ENCODE measurements at regions not wholly inside any gene's neighbourhood (a gene's known extent, or its start where the extent isn't known, plus 50 kb on each side); places are given as distances from the start of the nearest gene placed in this dataset.

DNA sequence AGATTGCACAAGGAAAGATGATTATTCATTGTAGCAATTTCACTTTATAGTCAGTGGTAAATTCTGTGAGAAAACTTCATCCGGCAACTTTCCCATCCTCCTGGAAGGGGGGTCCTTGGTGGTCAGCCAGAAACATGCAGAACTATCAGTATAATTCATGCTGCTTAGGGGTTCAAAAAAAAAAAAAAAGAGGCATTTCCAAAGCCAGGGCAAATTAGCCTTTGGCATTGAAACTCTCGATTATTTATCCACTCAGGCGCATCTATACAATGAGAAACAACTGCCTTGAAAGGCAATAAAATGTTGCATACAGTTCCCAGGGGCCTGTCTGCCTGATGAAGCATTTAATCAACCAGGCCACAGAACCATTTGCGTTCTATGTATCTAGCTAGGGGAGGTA is 263.3 kb downstream of the TMEM167A start:
- in situ Hi-C loops (cut with MboI; ENCODE audit: low pct_unique_long_range_greater_than_20kb, low sequenced_read_pairs, unreplicated experiment) = no loop called here
- TF ChIP-seq CTCF (IDR thresholded peaks at IDR 0.05; ENCODE audit: extremely low read depth, insufficient read depth, missing control alignments) = no peak
- DNase-seq (ENCODE audit: low spot score) = no peak

GRCh38 chr5:82812575-82812974 is 264.6 kb downstream of the TMEM167A start:
- TF ChIP-seq CTCF (IDR thresholded peaks at IDR 0.05; ENCODE audit: extremely low read depth, insufficient read depth, missing control alignments) = no peak
- DNase-seq (ENCODE audit: low spot score) = no peak
- in situ Hi-C loops (cut with MboI; ENCODE audit: low pct_unique_long_range_greater_than_20kb, low sequenced_read_pairs, unreplicated experiment) = no loop called here

GRCh38 chr5:82811490-82811889 is 265.7 kb downstream of the TMEM167A start:
- DNase-seq (ENCODE audit: low spot score) = no peak
- TF ChIP-seq CTCF (IDR thresholded peaks at IDR 0.05; ENCODE audit: extremely low read depth, insufficient read depth, missing control alignments) = no peak
- in situ Hi-C loops (cut with MboI; ENCODE audit: low pct_unique_long_range_greater_than_20kb, low sequenced_read_pairs, unreplicated experiment) = no loop called here

GRCh38 chr5:82809420-82810143 is 267.6 kb downstream of the TMEM167A start:
- TF ChIP-seq CTCF (IDR thresholded peaks at IDR 0.05; ENCODE audit: extremely low read depth, insufficient read depth, missing control alignments) = no peak
- DNase-seq (ENCODE audit: low spot score) = no peak
- in situ Hi-C loops (cut with MboI; ENCODE audit: low pct_unique_long_range_greater_than_20kb, low sequenced_read_pairs, unreplicated experiment) = no loop called here

DNA sequence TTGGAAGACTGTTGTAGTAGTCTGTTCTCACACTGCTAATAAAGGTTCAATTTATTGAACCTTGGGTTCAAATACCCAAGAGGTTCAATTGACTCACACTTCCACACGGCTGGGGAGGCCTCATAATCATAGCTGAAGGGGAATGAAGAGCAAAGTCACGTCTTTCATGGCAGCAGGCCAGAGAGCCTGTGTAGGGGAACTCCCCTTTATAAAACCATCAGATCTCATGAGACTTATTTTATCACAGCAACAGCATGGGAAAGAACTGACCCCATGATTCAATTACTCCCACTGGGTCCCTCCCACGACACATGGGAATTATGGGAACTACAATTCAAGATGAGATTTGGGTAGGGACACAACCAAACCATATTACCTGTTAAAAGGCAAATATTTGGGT is 268.2 kb downstream of the TMEM167A start:
- in situ Hi-C loops (cut with MboI; ENCODE audit: low pct_unique_long_range_greater_than_20kb, low sequenced_read_pairs, unreplicated experiment) = no loop called here
- no peak for TF ChIP-seq CTCF (IDR thresholded peaks at IDR 0.05; ENCODE audit: extremely low read depth, insufficient read depth, missing control alignments)
- DNase-seq (ENCODE audit: low spot score) = no peak

DNA sequence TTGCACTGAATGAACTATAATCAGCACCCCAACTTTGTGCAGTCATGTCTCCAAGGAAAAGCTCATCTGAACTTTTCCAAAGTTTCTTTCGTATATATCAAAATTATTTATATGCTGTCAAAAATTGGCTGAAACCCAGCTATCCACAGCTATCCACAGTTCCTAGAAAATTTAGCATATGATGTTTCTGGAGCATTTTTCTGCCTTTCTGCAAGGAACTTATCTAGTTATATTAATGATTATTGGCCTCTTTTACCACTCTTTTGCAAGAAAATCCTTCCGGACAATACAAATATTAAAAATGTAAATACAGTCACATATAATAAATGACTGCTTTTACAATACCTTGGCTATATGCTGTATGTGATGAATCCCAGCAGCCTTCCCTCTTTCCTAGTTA is 270.2 kb downstream of the TMEM167A start:
- TF ChIP-seq CTCF (IDR thresholded peaks at IDR 0.05; ENCODE audit: extremely low read depth, insufficient read depth, missing control alignments) = no peak
- no peak for DNase-seq (ENCODE audit: low spot score)
- in situ Hi-C loops (cut with MboI; ENCODE audit: low pct_unique_long_range_greater_than_20kb, low sequenced_read_pairs, unreplicated experiment) = no loop called here
